ENCODE measurements at regions not wholly inside any gene's neighbourhood (a gene's known extent, or its start where the extent isn't known, plus 50 kb on each side); places are given as distances from the start of the nearest gene placed in this dataset.

DNA sequence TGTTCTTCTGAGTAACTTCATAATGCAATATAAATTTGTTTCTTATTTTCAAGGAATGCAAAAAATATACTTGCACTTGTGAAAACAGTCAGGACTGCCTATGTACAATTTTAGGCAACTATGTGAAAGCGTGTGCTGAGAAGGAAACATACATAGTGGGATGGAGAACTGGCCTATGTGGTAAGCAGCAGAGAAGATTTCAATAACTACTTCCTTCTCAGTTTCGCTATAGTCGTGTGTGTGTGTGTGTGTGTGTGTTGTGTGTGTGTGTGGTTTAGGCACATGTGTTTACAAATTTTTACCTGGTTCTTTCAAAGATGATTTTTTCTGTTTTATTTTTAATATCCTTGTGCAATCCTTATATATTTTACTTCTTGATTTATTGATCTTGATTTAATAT lies 211.8 kb downstream of the LRRK2 start:
- H3K4me1 Mint-ChIP-seq, result 0 out of 4 replicates have a peak, but pooled peaks cover 0 to 2% of the 10 kb centered on the region in 2 experiments
- Histone ChIP-seq H2BK15ac (ENCODE audit: low read depth, low read length) (no peak overlapping the region), H2AFZ (ENCODE audit: low read length) (no peak overlapping the region), H4K20me1 (ENCODE audit: control insufficient read depth, insufficient read depth, insufficient read length) (no peaks in the 10 kb centered on the region), H2BK5ac (ENCODE audit: insufficient read length, low read length) (no peak overlapping the region), H3K79me2 (ENCODE audit: insufficient read depth, low read length) (no peaks in the 10 kb centered on the region), H3K9me3 (ENCODE audit: control insufficient read depth, low read depth, low read length) (no peaks in the 10 kb centered on the region), H2BK20ac (ENCODE audit: low read depth, low read length, poor library complexity, severe bottlenecking) (no peak overlapping the region), H2AK5ac (ENCODE audit: insufficient read length, low read length) (no peak overlapping the region), H4K8ac (replicated peaks; ENCODE audit: insufficient read length, low read depth, low read length) (no peak overlapping the region), H3K18ac (ENCODE audit: insufficient read length, low read depth, low read length) (no peak overlapping the region), H3K27ac (ENCODE audit: insufficient read length, low read depth, low read length) (no peak overlapping the region), H3K14ac (ENCODE audit: insufficient read depth, low read length) (no peak overlapping the region), H3K4me2 (ENCODE audit: insufficient read depth, insufficient read length, low read length) (no peak overlapping the region), H3K4ac (ENCODE audit: low read depth, low read length) (no peak overlapping the region), H3K23me2 (ENCODE audit: insufficient read length, low read depth, low read length, poor library complexity, severe bottlenecking) (no peaks in the 10 kb centered on the region), H3K4me1 (ENCODE audit: insufficient read depth, low read length) (no peaks in the 10 kb centered on the region), H4K91ac (ENCODE audit: insufficient read length, low read depth, low read length) (no peak overlapping the region), H3K9ac (ENCODE audit: extremely low read depth, insufficient read length, low read length) (no peak overlapping the region), H3K56ac (ENCODE audit: insufficient read length, low read depth, low read length) (no peak overlapping the region), H2BK120ac (ENCODE audit: low read depth, low read length, poor library complexity, severe bottlenecking) (no peak overlapping the region), H3K79me1 (ENCODE audit: insufficient read depth, low read depth, low read length, poor library complexity, severe bottlenecking) (no peaks in the 10 kb centered on the region), H2BK12ac (ENCODE audit: insufficient read length, low read depth, low read length) (no peak overlapping the region), H4K5ac (ENCODE audit: insufficient read length, low read depth, low read length) (no peak overlapping the region), H3K23ac (ENCODE audit: insufficient read length, low read depth, low read length) (no peak overlapping the region), H3T11ph (ENCODE audit: low read length) (no peak overlapping the region), H3K27me3 (ENCODE audit: insufficient read depth, low read length) (no peaks in the 10 kb centered on the region)
- TF ChIP-seq, protein P1, sequence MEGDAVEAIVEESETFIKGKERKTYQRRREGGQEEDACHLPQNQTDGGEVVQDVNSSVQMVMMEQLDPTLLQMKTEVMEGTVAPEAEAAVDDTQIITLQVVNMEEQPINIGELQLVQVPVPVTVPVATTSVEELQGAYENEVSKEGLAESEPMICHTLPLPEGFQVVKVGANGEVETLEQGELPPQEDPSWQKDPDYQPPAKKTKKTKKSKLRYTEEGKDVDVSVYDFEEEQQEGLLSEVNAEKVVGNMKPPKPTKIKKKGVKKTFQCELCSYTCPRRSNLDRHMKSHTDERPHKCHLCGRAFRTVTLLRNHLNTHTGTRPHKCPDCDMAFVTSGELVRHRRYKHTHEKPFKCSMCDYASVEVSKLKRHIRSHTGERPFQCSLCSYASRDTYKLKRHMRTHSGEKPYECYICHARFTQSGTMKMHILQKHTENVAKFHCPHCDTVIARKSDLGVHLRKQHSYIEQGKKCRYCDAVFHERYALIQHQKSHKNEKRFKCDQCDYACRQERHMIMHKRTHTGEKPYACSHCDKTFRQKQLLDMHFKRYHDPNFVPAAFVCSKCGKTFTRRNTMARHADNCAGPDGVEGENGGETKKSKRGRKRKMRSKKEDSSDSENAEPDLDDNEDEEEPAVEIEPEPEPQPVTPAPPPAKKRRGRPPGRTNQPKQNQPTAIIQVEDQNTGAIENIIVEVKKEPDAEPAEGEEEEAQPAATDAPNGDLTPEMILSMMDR (conservative IDR thresholded peaks at IDR 0.05), result no peak
- H3K9me3 Mint-ChIP-seq, result no peaks in the 10 kb centered on the region
- H3K27ac Mint-ChIP-seq, result no peak overlapping the region
- WGBS (ENCODE audit: extremely low coverage, insufficient read length, low lambda C conversion rate), result no CpG with 5 or more reads among the region's 3 CpGs
- no peaks in the 10 kb centered on the region for H3K36me3 Mint-ChIP-seq (ENCODE audit: insufficient read depth in 1 of 3, low read depth in 3 of 3)
- DNase-seq, result no peak
- H3K27me3 Mint-ChIP-seq (ENCODE audit: low read depth), result no peaks in the 10 kb centered on the region
- no peak overlapping the region for H3K4me3 Mint-ChIP-seq

All from H9 (cell line).